HG02798 (cell line): ENCODE measurements at regions not wholly inside any gene's neighbourhood (a gene's known extent, or its start where the extent isn't known, plus 50 kb on each side); places are given as distances from the start of the nearest gene placed in this dataset.
A peak's percentile ranks its signal among the peaks of the same experiment; 100 is the strongest.
"Not testable (repeated sequence)": the region's sequence is repeated elsewhere in the genome, so short reads cannot be mapped to it uniquely, and the experiment has no call there.

Source experiments
- ATAC-seq: cut with Tn5 transposase; IDR thresholded peaks from one replicate; pipeline ENCODE4 v1.9.1; 2021; ENCODE audit warnings: mild to moderate bottlenecking; ENCODE audit not compliant: unreplicated experiment, poor library complexity

- ATAC-seq: not testable (repeated sequence)
Observed at GRCh38 chr16:22651111-22651817, 140.6 kb downstream of the NPIPB5 start.

GRCh38 chr16:22652463-22652845, 141.8 kb downstream of the NPIPB5 start:
- no peak for ATAC-seq

GRCh38 chr16:22653876-22654275, 143.2 kb downstream of the NPIPB5 start:
- no peak for ATAC-seq

- not testable (repeated sequence) for ATAC-seq
Observed at GRCh38 chr16:22656573-22656972, 145.9 kb downstream of the NPIPB5 start.

- ATAC-seq: no peak
Observed at GRCh38 chr16:22659933-22660332, 149.2 kb downstream of the NPIPB5 start.

GRCh38 chr16:22660441-22661160, 149.9 kb downstream of the NPIPB5 start:
- ATAC-seq: no peak

GRCh38 chr16:22661161-22661647, 150.5 kb downstream of the NPIPB5 start:
- ATAC-seq: no peak

- not testable (repeated sequence) for ATAC-seq
Observed at GRCh38 chr16:22662958-22663357, 151.0 kb upstream of the HS3ST2 start.

GRCh38 chr16:22663389-22664064, 150.4 kb upstream of the HS3ST2 start:
- ATAC-seq: no peak

GRCh38 chr16:22664132-22664531, 149.8 kb upstream of the HS3ST2 start:
- no peak for ATAC-seq

- no peak for ATAC-seq
Observed at GRCh38 chr16:22664561-22664997, 149.4 kb upstream of the HS3ST2 start.

- no peak for ATAC-seq
Observed at GRCh38 chr16:22665048-22665797, 148.7 kb upstream of the HS3ST2 start.

- ATAC-seq: no peak
Observed at GRCh38 chr16:22665803-22666202, 148.2 kb upstream of the HS3ST2 start.

GRCh38 chr16:22668318-22668717, 145.6 kb upstream of the HS3ST2 start:
- no peak for ATAC-seq

- ATAC-seq: no peak
Observed at GRCh38 chr16:22670044-22670536, 143.9 kb upstream of the HS3ST2 start.

- peak; percentile 32 for ATAC-seq
Observed at GRCh38 chr16:22670551-22671041, 143.4 kb upstream of the HS3ST2 start.

GRCh38 chr16:22671301-22672076, 142.5 kb upstream of the HS3ST2 start:
- no peak for ATAC-seq

- ATAC-seq: no peak
Observed at GRCh38 chr16:22672830-22673210, 141.1 kb upstream of the HS3ST2 start.

GRCh38 chr16:22673421-22673831, 140.5 kb upstream of the HS3ST2 start:
- ATAC-seq: no peak
